ENCODE measurements at regions not wholly inside any gene's neighbourhood (a gene's known extent, or its start where the extent isn't known, plus 50 kb on each side); places are given as distances from the start of the nearest gene placed in this dataset.

DNA sequence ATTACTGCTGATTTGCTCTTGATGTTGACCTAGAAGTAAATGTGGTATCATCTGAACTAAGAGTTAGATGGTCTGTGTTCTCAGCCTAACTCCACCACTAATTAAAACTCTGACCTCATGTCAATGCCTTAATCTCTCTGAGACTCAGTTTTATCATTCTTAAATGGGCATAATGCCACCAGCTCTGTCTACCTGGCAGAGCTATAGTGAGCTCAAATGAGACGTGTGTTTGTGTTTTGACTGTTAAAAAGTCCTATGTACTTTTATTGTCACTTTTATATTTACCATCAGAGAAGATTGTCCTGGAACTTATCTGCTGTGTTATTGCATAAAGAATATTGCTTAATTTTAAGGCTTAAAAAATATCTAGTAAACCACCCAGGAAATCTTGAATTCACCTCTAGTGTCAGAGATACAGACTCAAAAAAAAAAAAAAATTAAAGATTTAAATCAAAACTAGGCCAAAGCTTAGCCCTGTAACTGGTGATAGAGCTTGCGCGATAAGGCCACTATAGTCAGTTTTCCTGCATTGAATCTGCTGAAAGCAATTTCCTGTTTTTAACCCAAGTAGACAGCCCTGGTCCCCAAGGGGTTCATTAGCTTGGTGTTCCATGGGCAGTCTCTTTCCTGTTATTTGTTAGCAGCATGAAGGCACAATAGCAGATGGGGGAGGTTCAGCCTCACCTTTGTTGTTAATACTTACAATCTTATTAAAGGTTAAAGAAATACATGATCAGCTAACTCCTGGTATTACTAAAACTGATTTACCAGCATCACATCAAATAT is 261.8 kb downstream of the ATP23 start:
- no peak for DNase-seq

DNA sequence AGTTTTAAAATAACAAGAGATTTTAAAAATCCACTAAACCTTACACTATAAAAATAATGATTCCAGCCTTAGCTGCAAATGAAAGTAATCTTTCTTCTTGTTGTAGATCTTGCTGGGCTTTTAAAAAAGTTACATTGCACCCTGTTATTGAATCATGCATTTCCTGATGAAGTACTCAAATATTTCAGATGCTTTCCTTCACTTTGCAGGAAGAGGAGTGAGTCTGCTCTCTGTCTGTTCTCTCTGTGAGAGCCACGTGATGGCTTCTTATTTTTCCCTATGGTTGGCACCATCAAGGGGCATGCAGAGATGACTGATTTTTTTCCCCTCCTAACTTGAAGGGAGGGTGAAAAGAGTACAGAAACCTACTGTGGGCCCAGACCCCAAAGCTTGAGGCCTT is 262.7 kb downstream of the ATP23 start:
- DNase-seq: no peak

DNA sequence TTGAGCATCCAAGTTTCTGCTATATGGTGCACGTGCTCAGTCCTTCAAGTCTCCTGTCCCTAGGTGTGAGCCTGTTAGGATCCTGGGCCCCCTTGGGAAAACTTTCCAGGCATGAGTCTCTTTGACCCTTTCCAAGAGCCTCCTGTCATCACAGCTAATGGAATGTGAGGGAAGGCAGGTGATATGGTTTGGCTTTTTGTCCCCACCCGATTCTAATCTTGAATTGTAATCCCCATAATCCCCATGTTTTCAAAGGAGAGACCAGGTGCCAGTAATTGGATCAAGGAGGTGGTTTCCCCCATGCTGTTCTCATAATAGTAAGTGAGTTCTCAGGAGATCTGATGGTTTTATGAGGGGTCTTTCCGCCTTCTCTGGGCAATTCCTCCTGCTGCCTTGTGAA is 265.5 kb downstream of the ATP23 start:
- no peak for DNase-seq

DNA sequence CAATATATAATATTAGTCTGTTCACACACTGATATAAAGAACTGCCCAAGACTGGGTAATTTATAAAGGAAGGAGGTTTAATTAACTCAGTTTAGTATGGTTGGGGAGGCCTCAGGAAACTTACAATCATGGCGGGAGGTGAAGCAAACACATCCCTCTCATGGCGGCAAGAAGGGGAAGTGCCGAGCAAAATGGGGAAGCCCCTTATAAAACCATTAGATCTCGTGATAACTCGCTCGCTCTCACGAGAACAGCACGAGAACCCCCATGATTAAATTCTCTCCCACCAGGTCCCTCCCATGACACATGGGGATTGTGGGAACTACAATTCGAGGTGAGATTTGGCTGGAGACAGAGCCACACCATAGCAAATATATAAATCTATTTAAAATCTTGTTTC is 269.8 kb downstream of the ATP23 start:
- no peak for DNase-seq

DNA sequence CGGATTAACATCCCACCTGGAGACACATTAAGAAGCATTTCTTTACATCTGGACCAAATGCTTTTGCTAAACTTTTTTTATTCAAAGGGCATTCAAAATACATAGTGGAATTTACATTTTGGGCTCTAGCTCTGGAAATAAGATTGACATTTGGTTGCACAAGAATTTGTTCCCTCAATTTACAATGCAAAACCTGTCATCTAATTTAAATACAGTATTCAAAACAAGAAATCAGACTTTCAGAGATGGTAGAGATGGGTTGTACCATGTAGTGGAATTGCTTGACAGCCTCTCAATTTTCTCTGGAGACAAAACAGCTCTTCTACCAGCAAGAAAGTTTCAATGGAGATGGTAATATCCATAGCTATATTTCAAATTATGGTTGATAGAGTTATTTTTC is 275.8 kb downstream of the ATP23 start:
- no peak for DNase-seq

DNA sequence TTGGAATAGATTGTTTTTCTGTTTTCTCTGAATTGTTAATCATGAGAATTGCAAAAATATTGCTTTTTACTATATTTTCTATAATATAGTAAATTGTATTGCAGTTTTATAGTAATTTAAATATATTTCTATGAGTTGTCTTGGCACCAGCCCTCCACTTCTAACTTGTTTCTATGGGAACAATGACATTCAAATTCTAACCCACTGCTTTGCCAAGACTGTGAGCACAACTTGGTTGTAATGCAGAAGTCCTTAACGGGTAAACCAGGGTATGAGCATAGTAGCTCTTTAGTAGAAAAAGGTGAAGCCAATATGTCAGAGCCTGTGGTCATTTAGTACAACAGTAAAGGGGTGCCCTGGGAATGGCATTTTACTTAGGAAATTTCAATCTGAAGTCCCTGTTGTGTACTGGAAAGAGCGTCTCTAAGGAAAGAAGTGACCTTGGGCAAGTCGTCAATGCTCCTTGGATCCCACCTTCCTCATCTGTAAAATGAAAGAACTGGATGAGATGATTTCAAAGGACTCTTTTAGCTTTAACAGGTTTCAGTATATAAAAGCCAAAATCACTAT is 283.3 kb downstream of the ATP23 start:
- no peak for DNase-seq

DNA sequence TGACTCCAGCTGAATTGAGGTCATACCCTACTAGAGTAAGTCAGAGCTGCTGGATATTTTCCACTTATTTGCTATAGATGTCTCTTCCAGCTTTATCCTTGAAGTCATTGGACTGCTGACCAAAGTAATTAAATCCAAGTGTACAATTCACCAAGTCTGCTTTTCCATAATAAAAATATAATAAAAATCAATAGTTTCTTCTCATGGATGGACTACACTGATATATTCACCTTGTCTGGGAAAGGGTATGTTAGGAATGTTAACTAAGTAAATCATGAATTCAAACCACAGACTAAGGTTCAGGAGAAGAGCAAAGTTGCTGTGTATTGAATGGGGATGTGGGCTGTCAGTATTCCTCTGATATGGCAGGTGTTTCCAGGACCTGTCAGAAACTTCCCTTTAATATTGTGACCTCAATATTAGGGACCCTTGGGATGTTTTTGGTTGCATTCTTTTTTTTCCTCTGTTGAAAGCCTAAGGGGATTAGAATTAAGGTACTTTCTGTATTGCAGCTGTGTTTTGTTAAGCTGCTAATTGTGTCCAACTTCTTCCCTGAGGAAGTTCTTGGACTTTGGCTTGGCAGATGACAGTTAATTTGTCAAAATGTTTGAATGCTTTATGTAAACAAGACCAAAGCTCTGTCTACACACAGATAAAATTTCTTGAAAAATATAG is 284.0 kb downstream of the ATP23 start:
- DNase-seq: no peak

DNA sequence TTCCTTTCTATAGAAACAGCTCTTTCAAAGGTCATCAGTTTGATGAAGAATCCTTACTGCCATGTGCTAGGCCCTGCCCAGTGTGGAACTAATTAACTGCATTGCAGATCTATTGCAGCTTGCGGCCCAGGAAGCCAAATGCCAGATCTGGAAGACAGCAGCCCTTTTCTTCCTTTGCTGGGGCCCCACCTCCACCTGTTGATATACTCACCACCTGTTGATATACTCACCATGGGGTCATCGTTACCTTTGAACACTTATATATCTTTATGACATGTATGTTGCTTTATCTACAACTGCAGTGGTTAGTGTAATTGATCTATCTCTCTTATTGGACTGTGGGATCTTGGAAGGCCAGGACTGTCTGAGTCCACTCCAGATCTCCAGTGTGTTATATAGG is 292.5 kb downstream of the ATP23 start:
- no peak for DNase-seq

DNA sequence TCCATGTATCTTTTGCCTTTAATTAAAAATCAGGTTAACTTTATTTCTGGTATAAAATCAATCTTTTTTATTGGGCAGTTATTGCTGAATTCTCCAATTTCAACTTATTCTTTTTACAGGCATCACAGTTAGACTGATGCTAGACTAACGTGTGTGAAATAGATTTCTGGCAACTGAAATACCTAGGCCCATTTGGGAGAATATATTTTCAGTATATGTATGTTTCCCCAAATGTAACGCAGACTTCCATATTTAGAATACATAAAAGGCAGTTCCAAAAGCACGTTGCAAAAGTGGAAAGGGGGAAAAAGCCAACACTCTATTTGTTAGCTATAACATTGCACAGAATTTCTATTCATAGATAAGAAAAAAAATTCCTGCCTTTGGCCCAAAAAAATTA is 297.0 kb downstream of the ATP23 start:
- DNase-seq: no peak

DNA sequence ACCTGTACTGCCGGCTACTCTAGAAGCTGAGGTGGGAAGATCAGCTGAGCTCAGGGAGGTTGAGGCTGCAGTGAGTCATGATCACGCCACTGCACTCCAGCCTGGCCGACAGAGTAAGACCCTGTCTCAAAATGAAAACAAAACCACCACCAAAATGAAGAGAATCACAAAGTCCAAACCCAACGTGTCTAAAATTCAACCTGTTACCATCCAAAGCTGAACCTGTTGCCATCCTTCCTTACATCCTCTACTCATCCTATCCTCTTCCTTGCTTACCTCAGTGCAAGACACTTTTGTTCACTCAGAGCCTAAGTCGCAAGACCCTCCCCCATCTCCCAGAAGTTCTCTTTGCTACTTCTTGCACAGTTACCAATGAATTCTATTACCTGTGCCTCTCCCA is 299.7 kb downstream of the ATP23 start:
- DNase-seq: no peak

DNA sequence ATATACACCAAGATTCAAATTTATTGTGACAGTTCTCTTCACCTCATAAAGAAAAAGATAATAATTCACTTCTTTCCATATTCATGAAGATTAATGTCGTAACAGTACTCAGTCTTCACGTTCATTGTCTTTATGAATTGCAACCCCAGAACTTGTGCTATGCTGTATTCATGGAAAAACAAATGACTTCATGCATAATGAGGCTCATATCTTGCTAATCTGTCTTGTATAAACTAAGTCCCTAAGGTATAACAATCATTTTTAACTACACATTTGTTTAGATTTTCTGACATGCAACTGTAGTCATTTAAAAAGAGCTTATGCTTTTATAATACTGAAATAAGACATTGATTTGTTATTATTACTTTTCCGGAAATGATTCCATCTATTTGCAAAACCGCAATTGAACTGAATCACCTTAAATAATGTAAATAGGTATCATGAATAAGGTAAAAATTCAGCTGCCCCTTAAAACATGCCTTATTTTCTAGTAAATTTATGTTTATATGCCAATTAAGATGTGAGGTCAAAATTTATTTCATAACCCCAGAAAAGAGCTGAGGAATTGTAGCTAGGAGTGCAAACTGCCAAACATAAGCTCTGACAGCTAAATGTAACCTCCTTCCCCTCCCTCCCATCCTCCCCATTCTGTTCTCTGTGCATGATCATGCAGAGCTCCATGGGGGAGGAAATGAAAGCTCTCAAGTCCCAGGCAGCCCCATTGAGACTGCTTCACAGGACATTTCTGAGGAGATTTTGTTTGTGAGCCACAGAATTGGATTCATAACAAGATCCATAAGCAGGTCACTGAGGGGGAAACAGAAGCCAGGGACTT is 301.6 kb downstream of the ATP23 start:
- no peak for DNase-seq

DNA sequence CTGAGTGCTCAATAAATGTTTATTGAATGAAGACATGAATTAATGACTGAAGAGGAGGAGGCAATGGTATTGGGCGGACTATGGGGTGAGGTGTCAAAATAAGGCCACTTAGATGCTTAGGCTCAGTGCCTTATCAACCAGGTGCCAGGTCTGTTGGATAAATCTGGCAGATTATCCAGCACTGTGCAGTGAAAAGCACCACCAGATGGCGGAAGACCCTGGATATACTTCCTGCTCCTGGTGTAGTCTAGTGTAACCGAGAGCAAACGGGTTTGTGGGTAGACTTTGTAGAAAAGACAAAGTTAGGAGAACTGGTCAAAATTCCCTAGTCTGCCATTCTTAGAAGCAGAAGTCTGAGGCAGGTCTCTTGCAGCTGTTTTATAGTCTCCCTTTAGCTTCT is 306.3 kb downstream of the ATP23 start:
- no peak for DNase-seq

DNA sequence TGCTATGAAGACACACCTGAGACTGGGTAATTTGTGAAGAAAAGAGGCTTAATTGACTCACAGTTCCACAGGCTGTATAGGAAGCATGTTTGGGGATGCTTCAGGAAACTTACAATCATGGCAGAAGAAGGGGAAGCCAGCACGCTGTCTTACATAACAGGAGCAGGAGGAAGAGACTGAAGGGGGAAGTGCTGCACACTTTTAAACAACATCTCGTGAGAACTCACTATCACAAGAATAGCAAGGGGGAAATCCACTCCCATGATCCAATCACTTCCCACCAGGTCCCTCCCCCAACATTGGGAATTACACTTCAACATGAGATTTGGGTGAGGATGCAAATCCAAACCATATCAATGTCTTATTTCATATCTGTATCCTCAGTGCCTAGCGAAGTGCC is 307.2 kb downstream of the ATP23 start:
- no peak for DNase-seq

DNA sequence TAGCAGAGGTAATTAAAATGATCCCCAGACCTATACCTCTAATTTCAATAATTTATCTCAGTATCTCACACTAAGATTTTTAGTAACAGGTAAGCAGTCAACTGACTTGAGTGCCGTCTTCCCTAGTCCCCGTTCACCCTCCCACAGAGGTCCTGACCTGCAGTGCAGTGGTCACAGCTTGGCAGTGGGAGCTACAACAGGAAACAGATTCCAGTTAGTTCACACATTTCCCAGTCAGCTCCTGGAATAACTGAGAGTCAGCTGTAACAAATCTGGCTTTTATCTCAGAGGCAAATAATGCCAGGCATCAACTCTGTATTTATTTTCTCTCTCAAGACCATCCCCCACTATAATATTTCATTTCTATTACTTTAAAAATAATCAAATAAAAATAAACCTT is 308.2 kb downstream of the ATP23 start:
- DNase-seq: no peak

DNA sequence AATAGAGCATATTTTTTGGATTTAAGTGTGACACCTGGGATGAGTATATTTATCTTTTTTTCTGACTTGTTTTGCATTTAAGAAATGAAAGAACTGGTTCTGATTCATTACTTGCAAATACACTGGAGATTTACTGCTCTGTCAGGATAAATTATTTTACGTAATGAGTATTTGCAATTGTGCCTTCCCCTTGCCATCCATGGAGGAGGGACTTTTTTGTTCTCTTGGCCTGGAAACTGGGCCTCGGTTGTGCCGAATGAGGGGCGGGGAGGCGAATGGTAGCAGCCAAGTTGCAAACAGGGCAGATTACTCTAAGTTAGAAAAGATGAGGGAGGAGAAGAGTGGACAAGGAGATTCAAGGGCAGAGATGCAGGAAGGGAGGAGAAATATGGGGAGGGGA is 308.7 kb downstream of the ATP23 start:
- DNase-seq: no peak

DNA sequence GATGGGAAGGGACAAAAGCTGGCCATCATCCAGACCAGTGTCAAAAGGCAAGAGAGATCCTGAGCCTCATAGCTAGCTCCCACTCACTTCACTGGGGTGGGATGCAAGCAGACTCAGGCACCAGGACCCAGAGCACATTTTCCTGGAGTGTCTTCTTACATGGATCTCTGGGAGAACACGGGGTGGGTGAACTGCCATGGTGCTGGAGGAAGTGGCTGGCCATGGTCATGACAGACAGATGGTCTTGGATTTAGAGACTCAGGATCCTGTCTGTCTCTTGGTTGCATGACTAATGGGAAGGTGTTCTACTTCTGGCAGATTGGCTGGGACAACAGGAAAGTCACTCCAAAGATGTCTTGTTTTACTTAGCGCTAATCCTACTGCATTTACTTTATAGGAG is 311.5 kb downstream of the ATP23 start:
- no peak for DNase-seq

DNA sequence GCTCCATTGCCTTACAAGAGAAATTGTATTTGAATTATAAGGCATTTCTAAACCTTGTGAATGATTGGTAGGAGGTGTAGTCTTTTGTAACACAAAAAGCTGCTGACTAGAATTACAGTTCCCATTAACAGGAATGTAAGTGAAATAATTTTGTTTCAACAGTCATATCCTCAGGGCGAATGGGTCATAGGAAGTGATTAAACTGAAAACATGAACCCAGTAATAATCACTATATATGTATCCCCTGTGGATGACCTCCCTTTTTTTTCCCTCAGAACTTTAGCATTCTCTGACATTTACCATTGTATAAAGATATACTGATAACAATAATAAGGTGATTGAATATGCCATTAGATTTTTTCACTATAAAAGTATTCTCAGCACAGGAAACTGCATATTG is 312.3 kb downstream of the ATP23 start:
- DNase-seq: no peak

DNA sequence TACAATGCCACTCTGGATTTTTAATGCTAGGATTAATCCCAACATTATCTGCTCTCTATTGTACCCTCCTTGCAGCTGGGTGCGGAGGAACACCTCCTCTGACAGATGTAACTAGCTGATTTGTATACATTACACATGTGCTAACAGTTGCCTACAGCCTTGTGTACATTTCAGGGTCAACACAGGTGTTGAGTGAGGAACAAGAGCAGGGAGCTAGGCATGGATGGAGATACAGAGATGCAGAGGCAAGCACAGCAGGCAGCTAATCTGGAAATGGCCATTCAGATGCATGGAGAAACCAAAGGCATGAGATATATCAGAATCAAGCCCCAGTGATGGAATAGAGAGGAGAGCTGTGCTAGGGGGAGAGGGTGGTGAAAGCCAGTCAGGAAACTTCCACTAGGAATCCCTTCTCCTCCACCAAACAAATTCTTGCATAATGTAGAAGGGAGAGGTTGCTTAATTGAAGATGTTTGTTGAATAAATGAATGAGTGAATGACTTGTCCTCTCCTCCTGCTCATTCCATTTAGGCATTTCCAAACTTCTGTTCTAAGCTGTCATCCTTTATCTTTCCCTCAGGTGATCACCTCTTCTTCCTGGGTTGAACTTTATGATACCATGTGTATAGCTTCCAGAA is 313.2 kb downstream of the ATP23 start:
- no peak for DNase-seq

DNA sequence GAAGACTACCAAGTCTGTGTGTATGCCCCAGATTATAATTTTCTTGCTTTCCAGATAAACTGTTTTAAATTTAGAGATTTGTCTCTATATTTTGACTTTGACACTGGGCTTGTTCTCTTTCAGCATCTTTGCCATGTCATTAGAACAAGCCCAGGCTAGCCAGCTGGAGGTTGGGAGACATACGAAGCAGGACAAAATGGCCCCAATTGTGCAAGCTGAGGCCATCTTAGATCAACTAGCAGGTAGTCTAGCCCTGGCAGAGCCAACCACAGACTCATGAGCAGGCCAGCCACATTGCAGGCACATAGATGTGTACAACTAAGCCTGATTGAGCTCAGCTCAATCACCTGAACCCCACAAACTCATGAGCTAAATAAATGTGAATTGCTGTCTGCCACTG is 321.4 kb downstream of the ATP23 start:
- no peak for DNase-seq

DNA sequence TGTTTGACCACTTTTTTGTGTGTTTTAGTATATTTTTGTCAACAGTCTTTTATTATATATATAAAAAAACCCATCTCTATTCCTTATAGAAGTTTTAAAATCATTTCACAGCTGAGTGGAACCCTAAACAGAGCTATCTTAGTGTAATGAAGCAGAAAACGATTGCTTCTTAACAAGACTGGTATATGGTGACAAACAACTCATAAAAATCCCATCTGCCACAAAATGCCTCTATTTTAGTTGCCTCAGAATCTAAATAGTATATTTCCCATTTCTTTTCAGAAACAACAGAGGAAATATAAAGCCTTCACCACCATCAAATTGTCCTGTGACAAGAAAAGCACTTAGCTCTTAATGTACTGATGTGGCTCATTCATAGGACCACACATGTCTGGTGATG is 322.4 kb downstream of the ATP23 start:
- no peak for DNase-seq

DNA sequence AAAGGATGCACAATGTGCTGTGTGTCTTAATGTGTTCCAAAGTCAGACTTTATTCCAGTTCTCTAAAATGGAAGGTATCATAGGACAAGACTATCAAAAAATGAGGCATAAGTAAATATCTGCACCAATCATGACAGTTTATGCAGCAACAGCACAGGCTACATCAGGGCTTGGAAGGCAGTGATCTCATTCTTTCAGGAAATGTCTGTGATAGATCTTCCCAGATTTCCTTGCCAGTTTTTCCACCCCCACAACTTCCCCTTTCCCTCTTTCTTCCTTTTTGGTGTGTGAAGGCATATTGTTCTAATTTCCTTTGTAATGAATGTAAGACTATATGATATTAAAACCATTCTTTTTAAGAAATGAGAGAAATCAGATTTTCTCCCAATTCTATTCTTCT is 326.7 kb downstream of the ATP23 start:
- DNase-seq: no peak

DNA sequence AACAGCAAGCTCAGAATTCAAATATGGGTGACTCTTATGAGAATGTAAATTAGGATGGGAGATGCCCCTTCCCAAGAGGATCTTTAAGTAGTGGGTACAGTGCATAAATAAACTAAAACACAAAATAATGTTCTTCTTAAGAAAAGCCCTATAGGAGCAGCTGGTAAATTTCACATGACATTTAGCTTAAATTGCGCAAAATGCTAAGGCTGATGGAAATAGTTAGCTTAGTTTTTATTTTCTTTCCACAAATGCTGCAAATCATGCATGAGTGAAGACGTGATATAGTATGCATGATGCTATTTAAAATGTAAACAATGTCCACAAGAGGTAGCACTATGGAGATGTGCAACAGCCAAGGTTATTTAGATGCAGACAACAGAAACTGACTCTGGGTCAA is 328.1 kb downstream of the ATP23 start:
- DNase-seq: no peak
